GM12872 (cell line): ENCODE measurements at regions not wholly inside any gene's neighbourhood (a gene's known extent, or its start where the extent isn't known, plus 50 kb on each side); places are given as distances from the start of the nearest gene placed in this dataset.

ENCODE experiments used
- CTCF ChIP-seq: IDR thresholded peaks from 3 replicates; pipeline ENCODE4 v1.5.1; 2011; ENCODE audit warnings: low read depth, mild to moderate bottlenecking, low read length, moderate library complexity; ENCODE audit not compliant: insufficient read depth

- no peak for TF ChIP-seq CTCF
These were observed 915.5 kb downstream of the NR2F1-AS1 start for GRCh38 chr5:92665506-92665905.

- TF ChIP-seq CTCF: no peak
These were observed 918.3 kb downstream of the NR2F1-AS1 start for GRCh38 chr5:92662741-92663140.

- no peak for TF ChIP-seq CTCF
These were observed 921.8 kb downstream of the NR2F1-AS1 start for GRCh38 chr5:92659246-92659645.

GRCh38 chr5:92653730-92654461, 927.1 kb downstream of the NR2F1-AS1 start:
- TF ChIP-seq CTCF: no peak

DNA sequence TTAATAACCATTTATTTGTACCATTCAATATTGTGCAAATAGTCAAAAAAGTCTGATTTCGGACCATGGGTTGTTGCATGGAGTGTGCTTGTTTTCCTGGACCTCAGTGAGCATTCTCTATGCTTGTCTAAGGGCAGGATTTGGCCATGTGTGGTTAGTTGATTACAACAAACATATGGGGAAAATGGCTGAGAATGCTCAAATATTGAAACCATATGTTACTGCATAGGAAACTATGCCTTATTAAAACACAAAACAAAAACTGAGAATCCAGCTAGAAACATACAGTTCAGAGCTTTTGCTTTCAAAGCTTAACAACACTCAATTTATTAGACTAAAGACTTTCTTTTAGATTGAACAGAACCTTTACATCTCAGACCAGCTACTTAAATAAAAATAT, 928.3 kb downstream of the NR2F1-AS1 start:
- TF ChIP-seq CTCF: no peak

DNA sequence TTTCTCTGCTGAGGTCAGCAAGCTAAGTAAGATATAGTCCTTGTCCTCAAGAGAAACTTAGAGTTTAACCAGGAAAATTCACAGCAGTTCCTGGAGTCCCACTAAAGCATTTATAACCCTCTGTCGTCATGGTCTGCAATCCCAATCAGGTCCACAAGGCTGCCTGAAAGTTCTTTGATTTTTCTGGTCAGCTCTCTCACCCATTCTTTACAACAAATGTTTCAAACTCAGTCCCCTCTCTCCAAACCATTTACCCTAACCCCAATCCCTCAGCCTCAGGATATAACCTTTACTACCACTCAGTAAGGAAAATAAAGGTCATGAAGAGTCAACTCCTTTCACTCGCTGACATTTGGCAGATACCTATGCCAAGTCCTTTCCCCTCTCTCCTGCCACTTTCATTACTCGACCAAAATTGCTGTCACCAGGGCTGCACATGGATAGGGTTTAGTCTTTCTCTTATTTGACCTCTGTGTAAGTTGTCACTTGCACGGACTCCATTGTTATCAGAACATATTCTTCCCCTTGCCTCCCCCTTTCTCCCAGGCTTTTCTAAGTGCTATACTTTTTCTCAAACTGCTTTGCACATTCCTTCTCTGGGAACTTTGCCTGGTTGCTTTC, 936.6 kb downstream of the NR2F1-AS1 start:
- TF ChIP-seq CTCF: no peak

DNA sequence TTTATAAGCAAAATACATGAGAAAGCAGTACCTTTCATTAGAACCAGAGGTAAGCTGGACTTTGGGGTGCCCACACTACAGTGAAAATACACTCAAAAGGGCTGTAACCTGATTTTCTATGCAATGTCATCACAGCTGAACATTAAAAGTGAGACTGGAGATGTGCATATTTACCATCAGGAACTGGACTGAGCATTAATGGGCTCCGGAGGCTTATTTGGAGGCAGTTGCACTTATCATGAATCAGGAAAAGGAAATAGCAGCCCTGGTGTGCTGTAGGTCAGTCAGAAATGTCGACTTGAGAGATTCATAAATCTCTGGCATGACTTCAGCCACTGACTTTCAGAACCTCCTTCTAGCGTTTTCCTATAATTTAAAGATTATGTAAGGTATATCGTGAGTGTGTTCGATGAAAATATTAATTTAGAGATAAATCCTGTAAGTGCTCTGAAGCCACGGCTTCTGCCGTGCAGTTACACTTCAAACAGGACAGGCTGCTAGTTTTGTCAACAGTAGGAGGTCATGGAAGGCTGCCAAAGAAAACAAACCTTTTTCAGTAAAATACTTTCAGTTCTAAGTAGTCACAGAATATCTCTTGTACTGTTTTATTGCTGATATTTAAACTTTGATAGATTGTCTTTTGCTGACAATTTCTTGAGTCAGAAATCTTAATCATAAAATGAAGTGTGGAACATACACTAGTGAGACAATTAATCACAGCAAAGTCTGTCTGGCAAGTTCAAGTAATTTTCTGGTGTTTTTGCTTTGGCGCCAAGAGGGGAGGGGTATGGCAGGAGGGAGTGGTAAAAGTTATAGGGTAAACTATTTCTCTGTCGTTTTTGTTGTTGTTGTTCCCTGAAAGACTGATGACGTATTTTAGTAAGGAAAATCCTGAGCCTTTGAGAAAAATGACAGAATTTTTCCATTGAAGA, 939.7 kb downstream of the NR2F1-AS1 start:
- no peak for TF ChIP-seq CTCF
